GM12878 (cell line): ENCODE measurements at regions not wholly inside any gene's neighbourhood (a gene's known extent, or its start where the extent isn't known, plus 50 kb on each side); places are given as distances from the start of the nearest gene placed in this dataset.

ENCODE experiments used
- ATAC-seq: fragments of 200-7000 bp; cut with Tn5 transposase; 3 replicates; pipeline ENCODE4 v1.9.1; 2020; ENCODE audit warnings: mild to moderate bottlenecking, moderate library complexity
- BruUV-seq: library from RNA; stranded (reverse); fragments of 400-500 nt; replicated peaks from 2 replicates; lab custom pipeline; 2021; lab: Mats Ljungman, UMichigan
- CTCF ChIA-PET: fragments of 300-600 bp; sonication (Branson Sonifier 250); formaldehyde crosslinking; extraction: SDS; loops from one replicate; lab custom pipeline; 2021; ENCODE audit warnings: inconsistent platforms; lab: Yijun Ruan, JAX
- POLR2A ChIA-PET: fragments of 350-600 bp; formaldehyde crosslinking; extraction: SDS; loops from one replicate; lab custom pipeline; 2021; ENCODE audit warnings: inconsistent platforms; lab: Charles Lee
- RAD21 ChIA-PET: fragments of 300-600 bp; sonication (Branson Sonifier 250); formaldehyde crosslinking; loops from one replicate; lab custom pipeline; 2023; ENCODE audit warnings: antibody characterized with exemption; ENCODE audit not compliant: unreplicated experiment; lab: Charles Lee
- SMC1A ChIA-PET: fragments of 300-600 bp; sonication (Branson Sonifier 250); formaldehyde crosslinking; loops from one replicate; lab custom pipeline; 2023; ENCODE audit not compliant: unreplicated experiment, uncharacterized antibody; lab: Charles Lee
- DNase-seq: peaks from one replicate; pipeline ENCODE4 v3.0.0-alpha.2; 2011; ENCODE audit warnings: low read depth, low spot score
- FAIRE-seq: peaks from 3 replicates; lab custom pipeline; 2011; peaks lifted over from hg19 to GRCh38; lab: Jason Lieb, UNC
- H2AFZ ChIP-seq: 2 replicates; pipeline ENCODE4 v1.6.0; 2011; ENCODE audit warnings: low read depth, low read length, control low read depth; ENCODE audit not compliant: control insufficient read depth
- H3K27ac ChIP-seq: 2 replicates; pipeline ENCODE4 v1.5.1; 2011; ENCODE audit warnings: control low read depth; ENCODE audit not compliant: control insufficient read depth, insufficient read depth
- H3K27me3 ChIP-seq, 2 experiments: replicated peaks in 1 of 2; 2 replicates each; pipeline versions ENCODE4 v1.6.0 to v1.6.1; 2011; ENCODE audit warnings: low read length in 1 of 2; ENCODE audit not compliant: control insufficient read depth in 2 of 2, insufficient read depth in 2 of 2
- H3K36me3 ChIP-seq, 2 experiments: 2 replicates each; pipeline ENCODE4 v1.5.1; 2011; ENCODE audit warnings: low read length in 1 of 2; ENCODE audit not compliant: control insufficient read depth in 2 of 2, insufficient read depth in 2 of 2
- H3K4me1 ChIP-seq: 2 replicates; pipeline ENCODE4 v1.6.1; 2011; ENCODE audit warnings: mild to moderate bottlenecking, low read length, moderate library complexity, mixed read lengths; ENCODE audit not compliant: control insufficient read depth, insufficient read depth
- H3K4me2 ChIP-seq: 2 replicates; pipeline ENCODE4 v1.6.0; 2011; ENCODE audit warnings: control low read depth; ENCODE audit not compliant: control insufficient read depth, insufficient read depth
- H3K4me3 ChIP-seq: fragments of 200-600 bp; sonication (generic); 2 replicates; pipeline ENCODE4 v1.5.1; 2016
- H3K79me2 ChIP-seq: 2 replicates; pipeline ENCODE4 v1.6.0; 2011; ENCODE audit warnings: low read length; ENCODE audit not compliant: control insufficient read depth, insufficient read depth
- H3K9ac ChIP-seq: 2 replicates; pipeline ENCODE4 v1.8.0; 2011; ENCODE audit warnings: low read length, control low read depth, mixed read lengths; ENCODE audit not compliant: control insufficient read depth, insufficient read depth
- H3K9me3 ChIP-seq: replicated peaks from 3 replicates; pipeline ENCODE4 v1.5.1; 2011; ENCODE audit warnings: mild to moderate bottlenecking, low read length; ENCODE audit not compliant: control insufficient read depth, insufficient read depth
- H4K20me1 ChIP-seq: 2 replicates; pipeline ENCODE4 v1.6.0; 2011; ENCODE audit not compliant: control insufficient read depth, insufficient read depth
- BACH1 ChIP-seq: fragments of 450-650 bp; IDR thresholded peaks from 2 replicates; pipeline ENCODE4 v1.6.1; 2017; ENCODE audit warnings: mild to moderate bottlenecking, borderline replicate concordance
- BCL11A ChIP-seq: IDR thresholded peaks from 2 replicates; pipeline ENCODE4 v1.6.1; 2011; ENCODE audit warnings: low read depth, low read length
- CBFB ChIP-seq: IDR thresholded peaks from 2 replicates; pipeline ENCODE4 v1.6.1; 2016; ENCODE audit warnings: antibody characterized with exemption, low read depth
- CBX5 ChIP-seq: sonication (generic); IDR thresholded peaks from 2 replicates; pipeline ENCODE4 v1.6.1; 2016; ENCODE audit warnings: low read depth, moderate library complexity, mild to moderate bottlenecking, inconsistent platforms
- EED ChIP-seq: sonication (generic); IDR thresholded peaks from 2 replicates; pipeline ENCODE4 v1.6.1; 2016; ENCODE audit warnings: antibody characterized with exemption, low read depth
- NFYA ChIP-seq: IDR thresholded peaks from 2 replicates; pipeline ENCODE4 v1.6.1; 2011; ENCODE audit warnings: low read depth, mild to moderate bottlenecking, low read length, improper control_type of control experiment, borderline replicate concordance
- NFYB ChIP-seq: IDR thresholded peaks from 2 replicates; pipeline ENCODE4 v1.6.1; 2011; ENCODE audit warnings: low read depth, mild to moderate bottlenecking, low read length, improper control_type of control experiment, moderate library complexity; ENCODE audit not compliant: insufficient read depth
- NKRF ChIP-seq: fragments of 450-650 bp; conservative IDR thresholded peaks from 2 replicates; pipeline ENCODE4 v1.6.1; 2017; ENCODE audit warnings: mild to moderate bottlenecking, moderate library complexity
- SMAD5 ChIP-seq: IDR thresholded peaks from 2 replicates; pipeline ENCODE4 v1.6.1; 2016; ENCODE audit warnings: antibody characterized with exemption, low read depth
- SPI1 ChIP-seq: IDR thresholded peaks from 2 replicates; pipeline ENCODE4 v1.6.1; 2011; ENCODE audit warnings: low read depth, mild to moderate bottlenecking, low read length, moderate library complexity, borderline replicate concordance; ENCODE audit not compliant: insufficient read depth
- ZBTB4 ChIP-seq: fragments of 450-650 bp; formaldehyde crosslinking; IDR thresholded peaks from 2 replicates; pipeline ENCODE4 v1.4.0; 2022; ENCODE audit warnings: mild to moderate bottlenecking, moderate library complexity
- ZNF274 ChIP-seq: IDR thresholded peaks from one replicate; pipeline ENCODE4 v1.8.0; 2011; ENCODE audit not compliant: insufficient read length, insufficient read depth
- WGBS: methylation state at CpG from one replicate; pipeline ENCODE4 v1.1.6; 2016; ENCODE audit warnings: low lambda C conversion rate; ENCODE audit not compliant: insufficient replicate concordance, insufficient coverage; ENCODE audit errors: missing lambda C conversion rate; 5-methylcytosine and 5-hydroxymethylcytosine counted together
- in situ Hi-C: fragments of 300-500 bp; cut with MboI; formaldehyde crosslinking; loops from 9 replicates; pipeline ENCODE4 v1.14.3; 2018; ENCODE audit warnings: mixed read lengths
- intact Hi-C: fragments of 100-400 bp; cut with micrococcal nuclease; formaldehyde crosslinking; loops from one replicate; pipeline ENCODE4 v1.14.2; 2022; ENCODE audit not compliant: unreplicated experiment
- TF ChIP-seq, protein P1 (sequence below): fragments of 450-650 bp; IDR thresholded peaks from 2 replicates; pipeline ENCODE4 v1.6.1; 2017; ENCODE audit warnings: antibody characterized with exemption, mild to moderate bottlenecking, moderate library complexity

- ChIA-PET RAD21 (no interaction called here), SMC1A (no interaction called here)
- intact Hi-C loops: no loop called here
These were observed 196.6 kb upstream of the HMCN1 start for GRCh38 chr1:185537596-185537995.

More at GRCh38 chr1:185537596-185537995, 196.6 kb upstream of the HMCN1 start:
- H3K36me3 ChIP-seq: no peaks in the 10 kb centered on the region
- FAIRE-seq (no peak), ATAC-seq (no peak), DNase-seq (no peak)
- H3K4me1 ChIP-seq: no peaks in the 10 kb centered on the region
- no peak overlapping the region for H3K27ac ChIP-seq
- H3K9me3 ChIP-seq: no peaks in the 10 kb centered on the region; the same call in 2 of the 3 replicates
- in situ Hi-C loops: no loop called here
- no peaks in the 10 kb centered on the region for H3K79me2 ChIP-seq
- H2AFZ ChIP-seq: no peak overlapping the region
- no peak overlapping the region for H3K4me3 ChIP-seq
- 63% methylated on average over 2 of the region's 2 CpGs for WGBS
- CTCF ChIA-PET: no interaction called here
- no peaks in the 10 kb centered on the region for H4K20me1 ChIP-seq
- POLR2A ChIA-PET: no interaction called here
- no peak overlapping the region for H3K9ac ChIP-seq
- no peaks in the 10 kb centered on the region for H3K27me3 ChIP-seq
- TF ChIP-seq NKRF (no peak), NFYA (no peak), ZNF274 (no peak), NFYB (no peak), BACH1 (no peak), SMAD5 (no peak), SPI1 (no peak), CBX5 (no peak), BCL11A (no peak), ZBTB4 (CRISPR knock-in tag) (no peak), EED (no peak), CBFB (no peak)
- TF ChIP-seq, protein P1, sequence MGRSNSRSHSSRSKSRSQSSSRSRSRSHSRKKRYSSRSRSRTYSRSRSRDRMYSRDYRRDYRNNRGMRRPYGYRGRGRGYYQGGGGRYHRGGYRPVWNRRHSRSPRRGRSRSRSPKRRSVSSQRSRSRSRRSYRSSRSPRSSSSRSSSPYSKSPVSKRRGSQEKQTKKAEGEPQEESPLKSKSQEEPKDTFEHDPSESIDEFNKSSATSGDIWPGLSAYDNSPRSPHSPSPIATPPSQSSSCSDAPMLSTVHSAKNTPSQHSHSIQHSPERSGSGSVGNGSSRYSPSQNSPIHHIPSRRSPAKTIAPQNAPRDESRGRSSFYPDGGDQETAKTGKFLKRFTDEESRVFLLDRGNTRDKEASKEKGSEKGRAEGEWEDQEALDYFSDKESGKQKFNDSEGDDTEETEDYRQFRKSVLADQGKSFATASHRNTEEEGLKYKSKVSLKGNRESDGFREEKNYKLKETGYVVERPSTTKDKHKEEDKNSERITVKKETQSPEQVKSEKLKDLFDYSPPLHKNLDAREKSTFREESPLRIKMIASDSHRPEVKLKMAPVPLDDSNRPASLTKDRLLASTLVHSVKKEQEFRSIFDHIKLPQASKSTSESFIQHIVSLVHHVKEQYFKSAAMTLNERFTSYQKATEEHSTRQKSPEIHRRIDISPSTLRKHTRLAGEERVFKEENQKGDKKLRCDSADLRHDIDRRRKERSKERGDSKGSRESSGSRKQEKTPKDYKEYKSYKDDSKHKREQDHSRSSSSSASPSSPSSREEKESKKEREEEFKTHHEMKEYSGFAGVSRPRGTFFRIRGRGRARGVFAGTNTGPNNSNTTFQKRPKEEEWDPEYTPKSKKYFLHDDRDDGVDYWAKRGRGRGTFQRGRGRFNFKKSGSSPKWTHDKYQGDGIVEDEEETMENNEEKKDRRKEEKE: no peak
- BruUV-seq: no TSS peak
- no peak overlapping the region for H3K4me2 ChIP-seq
